K562 (cell line): ENCODE measurements at regions not wholly inside any gene's neighbourhood (a gene's known extent, or its start where the extent isn't known, plus 50 kb on each side); places are given as distances from the start of the nearest gene placed in this dataset.
A peak's percentile ranks its signal among the peaks of the same experiment; 100 is the strongest.

ENCODE experiments used
- ATAC-seq: fragments of 200-7000 bp; cut with Tn5 transposase; 3 replicates; pipeline ENCODE4 v1.9.1; 2020; ENCODE audit warnings: moderate library complexity
- BruUV-seq: library from RNA; stranded (reverse); fragments of 400-500 nt; replicated peaks from 2 replicates; lab custom pipeline; 2021; lab: Mats Ljungman, UMichigan
- CTCF ChIA-PET: fragments of 300-600 bp; formaldehyde crosslinking; extraction: SDS; loops from one replicate; lab custom pipeline; 2021; ENCODE audit warnings: low intra/inter-chr PET ratio; lab: Yijun Ruan, JAX
- POLR2A ChIA-PET: fragments of 300-600, 350-650 bp; sonication (Branson Sonifier 250); formaldehyde crosslinking; extraction: SDS; loops from one replicate; lab custom pipeline; 2021; ENCODE audit warnings: antibody characterized with exemption, inconsistent platforms; lab: Yijun Ruan, JAX
- DNase-seq, 4 experiments: peaks; one replicate each; pipeline versions ENCODE4 v3.0.0 to v3.0.0-alpha.2; 2011 to 2018; ENCODE audit warnings: low spot score in 3 of 4, mixed read lengths in 3 of 4; ENCODE audit errors: extremely low read depth in 1 of 4
- FAIRE-seq: peaks from 2 replicates; lab custom pipeline; 2011; peaks lifted over from hg19 to GRCh38; lab: Jason Lieb, UNC
- H2AFZ ChIP-seq: 2 replicates; pipeline ENCODE4 v1.6.0; 2011; ENCODE audit warnings: low read depth, low read length, control low read depth, inconsistent platforms
- H3K27ac ChIP-seq: fragments of 200-600 bp; 3 replicates; pipeline ENCODE4 v1.8.0; 2011; ENCODE audit warnings: low read depth, mild to moderate bottlenecking, control low read depth, inconsistent platforms, low read length, moderate library complexity, mixed read lengths; ENCODE audit errors: extremely low read depth
- H3K27me3 ChIP-seq, 2 experiments: fragments of 300-600 bp in 1 of 2; 2 replicates in 1 of 2; 3 replicates in 1 of 2; pipeline versions ENCODE4 v1.6.0 to v1.8.0; 2011; ENCODE audit warnings: inconsistent platforms in 2 of 2, low read length in 2 of 2, mild to moderate bottlenecking in 1 of 2, mixed read lengths in 1 of 2, moderate library complexity in 1 of 2; ENCODE audit not compliant: control insufficient read depth in 2 of 2, insufficient read depth in 2 of 2
- H3K36me3 ChIP-seq: fragments of 300-600 bp; 3 replicates; pipeline ENCODE4 v1.8.0; 2011; ENCODE audit warnings: mild to moderate bottlenecking, low read length, inconsistent platforms; ENCODE audit not compliant: control insufficient read depth, insufficient read depth
- H3K4me1 ChIP-seq, 2 experiments: fragments of 200-600 bp in 1 of 2; replicated peaks in 1 of 2; 2 replicates in 1 of 2; 3 replicates in 1 of 2; pipeline versions ENCODE4 v1.5.1 to v1.8.0; 2011; ENCODE audit warnings: inconsistent platforms in 2 of 2, low read length in 2 of 2, mild to moderate bottlenecking in 1 of 2, mixed read lengths in 1 of 2, moderate library complexity in 1 of 2; ENCODE audit not compliant: control insufficient read depth in 2 of 2, insufficient read depth in 2 of 2
- H3K4me2 ChIP-seq: 2 replicates; pipeline ENCODE4 v1.6.1; 2011; ENCODE audit warnings: low read length, control low read depth, inconsistent platforms, mixed read lengths; ENCODE audit not compliant: insufficient read depth
- H3K4me3 ChIP-seq: fragments of 200-600 bp; sonication (generic), shearing (Covaris generic); 2 replicates; pipeline ENCODE4 v1.5.1; 2016; ENCODE audit warnings: control low read depth, inconsistent platforms
- H3K79me2 ChIP-seq: fragments of 200-600 bp; 3 replicates; pipeline ENCODE4 v1.8.0; 2011; ENCODE audit warnings: low read length, inconsistent platforms; ENCODE audit not compliant: control insufficient read depth, insufficient read depth
- H3K9ac ChIP-seq, 2 experiments: 2 replicates each; pipeline versions ENCODE4 v1.6.0 to v1.6.1; 2011; ENCODE audit warnings: low read depth in 2 of 2, low read length in 2 of 2, control low read depth in 1 of 2, inconsistent platforms in 1 of 2, mild to moderate bottlenecking in 1 of 2, mixed read lengths in 1 of 2; ENCODE audit not compliant: insufficient read depth in 1 of 2
- H3K9me1 ChIP-seq: one replicate; pipeline ENCODE4 v1.6.0; 2011; ENCODE audit warnings: inconsistent platforms, mild to moderate bottlenecking, low read length, moderate library complexity; ENCODE audit not compliant: control insufficient read depth, insufficient read depth
- H3K9me3 ChIP-seq: replicated peaks from 2 replicates; pipeline ENCODE4 v1.5.1; 2011; ENCODE audit warnings: low read depth, low read length, inconsistent platforms; ENCODE audit not compliant: control insufficient read depth, insufficient read depth
- H4K20me1 ChIP-seq: replicated peaks from 2 replicates; pipeline ENCODE4 v1.6.1; 2011; ENCODE audit warnings: low read length, inconsistent platforms, mixed read lengths; ENCODE audit not compliant: control insufficient read depth, insufficient read depth
- ATF6 ChIP-seq: sonication (generic); formaldehyde crosslinking; IDR thresholded peaks from 2 replicates; pipeline ENCODE4 v1.4.0; 2020; ENCODE audit warnings: mild to moderate bottlenecking, missing genetic modification reagents
- CEBPG ChIP-seq, 3 experiments: fragments of 200-800 bp in 1 of 3; sonication (Bioruptor generic) in 1 of 3; sonication (generic) in 1 of 3; formaldehyde crosslinking in 1 of 3; IDR thresholded peaks in 2 of 3; conservative IDR thresholded peaks in 1 of 3; 2 replicates each; pipeline versions ENCODE4 v1.6.1 to v1.8.0; 2016 to 2022; ENCODE audit warnings: missing compliant biosample characterization in 2 of 3, missing genetic modification characterization in 2 of 3, mild to moderate bottlenecking in 1 of 3, missing genetic modification reagents in 1 of 3
- DDX20 ChIP-seq: fragments of 450-650 bp; IDR thresholded peaks from 2 replicates; pipeline ENCODE4 v1.6.1; 2016; ENCODE audit warnings: missing genetic modification characterization, low read depth, mild to moderate bottlenecking, missing compliant biosample characterization, moderate library complexity
- ETV1 ChIP-seq: fragments of 450-650 bp; conservative IDR thresholded peaks from 2 replicates; pipeline ENCODE4 v1.6.1; 2016; ENCODE audit warnings: missing genetic modification characterization, control low read depth, low read depth, missing compliant biosample characterization
- HMG20A ChIP-seq: fragments of 450-650 bp; formaldehyde crosslinking; conservative IDR thresholded peaks from 2 replicates; pipeline ENCODE4 v1.4.0; 2020; ENCODE audit warnings: mild to moderate bottlenecking, mixed read lengths
- MTA3 ChIP-seq: fragments of 450-650 bp; formaldehyde crosslinking; IDR thresholded peaks from 2 replicates; pipeline ENCODE4 v1.6.1; 2017; ENCODE audit warnings: mild to moderate bottlenecking, borderline replicate concordance
- POLR2G ChIP-seq: fragments of 200-400 bp; formaldehyde crosslinking; IDR thresholded peaks from 2 replicates; pipeline ENCODE4 v1.6.1; 2017; ENCODE audit warnings: low read depth, mild to moderate bottlenecking, antibody characterized with exemption, low read length, moderate library complexity
- RB1 ChIP-seq: fragments of 450-650 bp; IDR thresholded peaks from 2 replicates; pipeline ENCODE4 v1.6.1; 2017; ENCODE audit warnings: low read depth, mild to moderate bottlenecking
- SMARCB1 ChIP-seq: IDR thresholded peaks from 2 replicates; pipeline ENCODE4 v1.6.1; 2011; ENCODE audit warnings: improper control_type of control experiment, low read depth; ENCODE audit not compliant: insufficient read length
- ZC3H8 ChIP-seq: fragments of 450-650 bp; IDR thresholded peaks from 2 replicates; pipeline ENCODE4 v1.6.1; 2017
- WGBS: fragments of 100-300 bp; shearing (Covaris generic); methylation state at CpG from one replicate; pipeline ENCODE4 v1.1.6; 2016; ENCODE audit warnings: low coverage, mixed read lengths; ENCODE audit not compliant: insufficient coverage; ENCODE audit errors: missing lambda C conversion rate; 5-methylcytosine and 5-hydroxymethylcytosine counted together
- in situ Hi-C: fragments of 300-500 bp; cut with MboI; formaldehyde crosslinking; loops from 4 replicates; pipeline ENCODE4 v1.15.0; 2018; ENCODE audit warnings: inconsistent platforms, mixed read lengths
- intact Hi-C: fragments of 100-400 bp; cut with micrococcal nuclease; formaldehyde crosslinking; loops from 2 replicates; pipeline ENCODE4 v1.14.2; 2022

GRCh38 chr5:109253262-109253661, 156.5 kb downstream of the PJA2 start (continued):
- TF ChIP-seq ATF6: no peak
- no peak for TF ChIP-seq DDX20 (tag)
- TF ChIP-seq CEBPG (CRISPR knock-in tag; IDR thresholded peaks at IDR 0.05): no peak
- 0 out of 4 replicates have a peak, but pooled peaks of 1 of the 2 experiments have one; percentile 8 for TF ChIP-seq CEBPG (tag; conservative IDR thresholded peaks at IDR 0.05 in 1 of 2, IDR thresholded peaks at IDR 0.05 in 1 of 2)

- H3K4me1 ChIP-seq: no peaks in the 10 kb centered on the region; a peak in 1 of 5 replicates
- H3K9me1 ChIP-seq: no peaks in the 10 kb centered on the region
- no peak for TF ChIP-seq SMARCB1
- no peak for TF ChIP-seq ETV1 (tag)
- TF ChIP-seq MTA3: no peak
- TF ChIP-seq RB1: no peak
- no peak for TF ChIP-seq HMG20A (CRISPR knock-in tag)
- TF ChIP-seq POLR2G: no peak
- TF ChIP-seq ZC3H8: no peak
- H4K20me1 ChIP-seq: no peaks in the 10 kb centered on the region
- ChIA-PET POLR2A (no interaction called here), CTCF (no interaction called here)
- no peaks in the 10 kb centered on the region for H3K36me3 ChIP-seq
- WGBS: 0% methylated on average over 3 of the region's 3 CpGs
- in situ Hi-C loops (no loop called here), intact Hi-C loops (no loop called here)
- H3K9me3 ChIP-seq: no peaks in the 10 kb centered on the region
- peaks cover 10 to 27% of the 10 kb centered on the region in 2 experiments; a peak in 3 of 5 replicates for H3K27me3 ChIP-seq
- H3K4me2 ChIP-seq: no peak overlapping the region
- DNase-seq (no peak), FAIRE-seq (no peak), ATAC-seq (no peak)
- BruUV-seq: no TSS peak
- no peak overlapping the region for H3K9ac ChIP-seq
- no peaks in the 10 kb centered on the region for H3K79me2 ChIP-seq
- H3K27ac ChIP-seq: no peak overlapping the region
- H2AFZ ChIP-seq: no peak overlapping the region
- H3K4me3 ChIP-seq: no peak overlapping the region
These were observed 157.0 kb downstream of the PJA2 start for GRCh38 chr5:109252731-109253130.
